H1 (cell line): ENCODE measurements at regions not wholly inside any gene's neighbourhood (a gene's known extent, or its start where the extent isn't known, plus 50 kb on each side); places are given as distances from the start of the nearest gene placed in this dataset.

Experiments
- CTCF ChIA-PET: fragments of 300-600 bp; sonication (Branson Sonifier 250); formaldehyde crosslinking; loops from one replicate; lab custom pipeline; 2021; ENCODE audit not compliant: partially characterized antibody; lab: Charles Lee
- POLR2A ChIA-PET: fragments of 300-600 bp; sonication (Branson Sonifier 250); formaldehyde crosslinking; loops from one replicate; lab custom pipeline; 2021; ENCODE audit warnings: inconsistent platforms; ENCODE audit not compliant: partially characterized antibody; lab: Charles Lee
- DNase-seq, 2 experiments: peaks; one replicate each; pipeline versions ENCODE4 v3.0.0 to v3.0.0-alpha.2; 2010 to 2022; ENCODE audit warnings: low spot score in 2 of 2, low read depth in 1 of 2, mixed read lengths in 1 of 2
- FAIRE-seq: peaks from 2 replicates; lab custom pipeline; 2011; peaks lifted over from hg19 to GRCh38; lab: Jason Lieb, UNC
- H2AFZ ChIP-seq: 2 replicates; pipeline ENCODE4 v1.8.1; 2012; ENCODE audit warnings: low read length, inconsistent platforms
- H2AK5ac ChIP-seq: 2 replicates; pipeline ENCODE4 v1.6.1; 2013; ENCODE audit warnings: low read depth, low read length
- H2BK120ac ChIP-seq: replicated peaks from 2 replicates; pipeline ENCODE3; 2013; ENCODE audit warnings: low read depth, low read length, inconsistent platforms
- H2BK12ac ChIP-seq: 2 replicates; pipeline ENCODE4 v1.6.1; 2013; ENCODE audit warnings: low read depth, low read length
- H2BK15ac ChIP-seq: 2 replicates; pipeline ENCODE4 v1.6.1; 2013; ENCODE audit warnings: low read length
- H2BK20ac ChIP-seq: 2 replicates; pipeline ENCODE4 v1.6.1; 2013; ENCODE audit warnings: low read length
- H2BK5ac ChIP-seq: 2 replicates; pipeline ENCODE4 v1.6.1; 2013; ENCODE audit warnings: low read depth, low read length
- H3K14ac ChIP-seq: 2 replicates; pipeline ENCODE4 v1.6.1; 2013; ENCODE audit warnings: inconsistent platforms; ENCODE audit not compliant: insufficient read length
- H3K18ac ChIP-seq: 2 replicates; pipeline ENCODE4 v1.6.1; 2013; ENCODE audit warnings: low read length; ENCODE audit errors: extremely low read depth
- H3K23ac ChIP-seq: 2 replicates; pipeline ENCODE4 v1.6.1; 2013; ENCODE audit warnings: inconsistent platforms; ENCODE audit not compliant: insufficient read length
- H3K23me2 ChIP-seq: 2 replicates; pipeline ENCODE4 v1.6.1; 2013; ENCODE audit warnings: low read depth, low read length
- H3K27ac ChIP-seq: 2 replicates; pipeline ENCODE4 v1.6.1; 2011; ENCODE audit warnings: low read depth, low read length, inconsistent platforms
- H3K27me3 ChIP-seq, 4 experiments: replicated peaks in 1 of 4; 1 replicate in 1 of 4; 2 replicates in 3 of 4; pipeline versions ENCODE4 v1.6.1 to v1.8.1; 2011 to 2013; ENCODE audit warnings: low read length in 3 of 4, mild to moderate bottlenecking in 3 of 4, inconsistent platforms in 2 of 4, mixed read lengths in 2 of 4, moderate library complexity in 1 of 4; ENCODE audit not compliant: control insufficient read depth in 3 of 4, insufficient read depth in 3 of 4; ENCODE audit errors: extremely low read depth in 1 of 4
- H3K36me3 ChIP-seq, 4 experiments: 2 replicates each; pipeline versions ENCODE4 v1.6.1 to v1.8.1; 2011 to 2013; ENCODE audit warnings: mild to moderate bottlenecking in 4 of 4, low read length in 3 of 4, moderate library complexity in 2 of 4, control low read depth in 1 of 4, inconsistent platforms in 1 of 4; ENCODE audit not compliant: insufficient read depth in 4 of 4, control insufficient read depth in 2 of 4
- H3K4ac ChIP-seq: replicated peaks from 2 replicates; pipeline ENCODE3; 2013; ENCODE audit warnings: low read length, low read depth, mixed read lengths, inconsistent platforms; ENCODE audit not compliant: insufficient read length
- H3K4me1 ChIP-seq, 4 experiments: replicated peaks in 1 of 4; 1 replicate in 1 of 4; 2 replicates in 3 of 4; pipeline versions ENCODE4 v1.6.1 to v1.8.1; 2011 to 2013; ENCODE audit warnings: low read length in 3 of 4, inconsistent platforms in 2 of 4, mixed read lengths in 1 of 4; ENCODE audit not compliant: insufficient read depth in 4 of 4, control insufficient read depth in 3 of 4
- H3K4me2 ChIP-seq, 2 experiments: 2 replicates each; pipeline versions ENCODE4 v1.6.1 to v1.8.1; 2011 to 2013; ENCODE audit warnings: low read depth in 2 of 2, low read length in 2 of 2, control low read depth in 1 of 2, inconsistent platforms in 1 of 2, mild to moderate bottlenecking in 1 of 2; ENCODE audit not compliant: insufficient read depth in 1 of 2
- H3K4me3 ChIP-seq, 4 experiments: fragments of 200-600, 300-600 bp in 1 of 4; sonication (generic), shearing (Covaris generic), sonication (Bioruptor Twin) in 1 of 4; 2 replicates each; pipeline versions ENCODE4 v1.5.1 to v1.8.1; 2011 to 2016; ENCODE audit warnings: low read length in 4 of 4, low read depth in 3 of 4, control low read depth in 2 of 4, inconsistent platforms in 2 of 4, mild to moderate bottlenecking in 2 of 4, mixed read lengths in 1 of 4, moderate library complexity in 1 of 4; ENCODE audit not compliant: insufficient read depth in 2 of 4; ENCODE audit errors: extremely low read depth in 1 of 4
- H3K56ac ChIP-seq: replicated peaks from 2 replicates; pipeline ENCODE3; 2013; ENCODE audit warnings: low read depth, mild to moderate bottlenecking, mixed read lengths, low read length, inconsistent platforms; ENCODE audit not compliant: insufficient read length
- H3K79me1 ChIP-seq: 2 replicates; pipeline ENCODE4 v1.6.1; 2013; ENCODE audit warnings: low read depth, low read length, control low read depth
- H3K79me2 ChIP-seq, 2 experiments: 2 replicates each; pipeline versions ENCODE4 v1.6.1 to v1.8.1; 2012 to 2013; ENCODE audit warnings: low read length in 2 of 2, mild to moderate bottlenecking in 2 of 2, inconsistent platforms in 1 of 2; ENCODE audit not compliant: insufficient read depth in 2 of 2, control insufficient read depth in 1 of 2
- H3K9ac ChIP-seq, 4 experiments: replicated peaks in 1 of 4; 1 replicate in 1 of 4; 2 replicates in 3 of 4; pipeline versions ENCODE4 v1.6.1 to v1.8.1; 2011 to 2013; ENCODE audit warnings: low read depth in 3 of 4, low read length in 3 of 4, control low read depth in 2 of 4, mild to moderate bottlenecking in 2 of 4, moderate library complexity in 2 of 4, inconsistent platforms in 1 of 4; ENCODE audit errors: extremely low read depth in 1 of 4
- H3K9me3 ChIP-seq, 2 experiments: 2 replicates each; pipeline versions ENCODE4 v1.6.1 to v1.8.1; 2012 to 2013; ENCODE audit warnings: mild to moderate bottlenecking in 2 of 2, moderate library complexity in 2 of 2, control low read depth in 1 of 2, inconsistent platforms in 1 of 2, low read depth in 1 of 2, low read length in 1 of 2, mixed read lengths in 1 of 2; ENCODE audit not compliant: insufficient read depth in 2 of 2
- H4K20me1 ChIP-seq, 2 experiments: replicated peaks in 1 of 2; 2 replicates each; pipeline versions ENCODE3 to v1.8.1; 2011 to 2013; ENCODE audit warnings: inconsistent platforms in 2 of 2, low read length in 2 of 2, mild to moderate bottlenecking in 1 of 2; ENCODE audit not compliant: insufficient read depth in 2 of 2, control insufficient read depth in 1 of 2
- H4K5ac ChIP-seq: 2 replicates; pipeline ENCODE4 v1.6.1; 2013; ENCODE audit warnings: low read length, low read depth, mixed read lengths, inconsistent platforms; ENCODE audit not compliant: insufficient read length
- H4K8ac ChIP-seq: 2 replicates; pipeline ENCODE4 v1.8.0; 2013; ENCODE audit warnings: mild to moderate bottlenecking, moderate library complexity, low read length, inconsistent platforms; ENCODE audit not compliant: insufficient read depth; ENCODE audit errors: extremely low read depth
- H4K91ac ChIP-seq: replicated peaks from 2 replicates; pipeline ENCODE3; 2013; ENCODE audit warnings: low read length, mixed read lengths, inconsistent platforms; ENCODE audit not compliant: insufficient read length
- ASH2L ChIP-seq: fragments of 200-600, 300-600 bp; sonication (generic); IDR thresholded peaks from one replicate; pipeline ENCODE4 v1.7.1; 2017; ENCODE audit warnings: low read length
- HDAC2 ChIP-seq, 2 experiments: fragments of 300-600 bp in 1 of 2; sonication (generic) in 1 of 2; IDR thresholded peaks; 2 replicates each; pipeline ENCODE4 v1.6.1; 2011 to 2012; ENCODE audit warnings: low read depth in 2 of 2, low read length in 2 of 2, mild to moderate bottlenecking in 2 of 2, moderate library complexity in 2 of 2, borderline replicate concordance in 1 of 2, inconsistent platforms in 1 of 2
- KDM1A ChIP-seq: fragments of 200-600, 300-600 bp; sonication (generic); IDR thresholded peaks from 2 replicates; pipeline ENCODE4 v1.7.1; 2016; ENCODE audit warnings: mild to moderate bottlenecking, low read length, borderline replicate concordance
- SAP30 ChIP-seq: fragments of 300-600 bp; sonication (generic); IDR thresholded peaks from 2 replicates; pipeline ENCODE4 v1.7.1; 2012; ENCODE audit warnings: low read length, moderate library complexity, mild to moderate bottlenecking, inconsistent platforms; ENCODE audit not compliant: insufficient read depth, insufficient replicate concordance
- SIN3A ChIP-seq, 2 experiments: IDR thresholded peaks in 1 of 2; conservative IDR thresholded peaks in 1 of 2; 2 replicates each; pipeline ENCODE4 v1.6.1; 2011 to 2012; ENCODE audit warnings: low read length in 2 of 2, improper control_type of control experiment in 1 of 2, low read depth in 1 of 2, mild to moderate bottlenecking in 1 of 2
- SP4 ChIP-seq: IDR thresholded peaks from 2 replicates; pipeline ENCODE4 v1.6.1; 2012; ENCODE audit warnings: low read length, inconsistent platforms
- TBP ChIP-seq: IDR thresholded peaks from 2 replicates; pipeline ENCODE4 v1.6.1; 2011; ENCODE audit warnings: low read depth, low read length, improper control_type of control experiment

DNA sequence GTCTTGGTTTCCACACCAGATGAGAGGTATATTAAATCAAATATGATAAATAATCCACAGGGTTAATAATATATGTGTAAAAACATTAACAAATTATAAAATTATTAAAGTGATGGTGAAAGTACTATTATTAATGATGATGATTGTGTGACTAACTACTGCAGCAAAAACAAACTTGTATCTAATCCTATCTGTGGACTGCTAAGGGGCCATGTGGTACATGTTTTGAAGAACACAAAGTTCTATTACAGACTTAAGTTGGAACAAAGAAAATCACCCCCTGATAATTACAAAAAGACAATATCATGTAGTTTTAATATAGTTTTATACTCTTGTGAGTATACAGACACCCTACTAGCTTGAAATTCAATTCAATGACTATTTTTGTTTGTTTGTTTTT lies 504.2 kb upstream of the NBEA start:
- H3K18ac ChIP-seq = no peak overlapping the region
- H3K79me2 ChIP-seq = no peaks in the 10 kb centered on the region
- H4K91ac ChIP-seq = no peak overlapping the region
- H2BK5ac ChIP-seq = no peak overlapping the region
- no peaks in the 10 kb centered on the region for H3K9me3 ChIP-seq
- H4K8ac ChIP-seq = no peak overlapping the region
- H3K4me3 ChIP-seq = no peak overlapping the region
- H3K9ac ChIP-seq = no peak overlapping the region
- H3K27me3 ChIP-seq = no peaks in the 10 kb centered on the region
- no peak overlapping the region for H3K14ac ChIP-seq
- ChIA-PET POLR2A (no interaction called here), CTCF (no interaction called here)
- no peak overlapping the region for H2BK120ac ChIP-seq
- no peak overlapping the region for H2BK20ac ChIP-seq
- no peak overlapping the region for H3K23ac ChIP-seq
- no peaks in the 10 kb centered on the region for H3K23me2 ChIP-seq
- TF ChIP-seq SIN3A (conservative IDR thresholded peaks at IDR 0.05 in 1 of 2, IDR thresholded peaks at IDR 0.05 in 1 of 2; ENCODE audit: low read depth in 1 of 2, low read length in 2 of 2) = no peak
- no peak for TF ChIP-seq ASH2L
- no peak for TF ChIP-seq SAP30
- no peak for TF ChIP-seq HDAC2 (IDR thresholded peaks at IDR 0.05; ENCODE audit: borderline replicate concordance in 1 of 2, low read depth in 2 of 2, low read length in 2 of 2)
- no peak for TF ChIP-seq KDM1A
- TF ChIP-seq SP4 = no peak
- TF ChIP-seq TBP = no peak
- no peak for DNase-seq
- no peak for FAIRE-seq
- no peak overlapping the region for H3K27ac ChIP-seq
- no peaks in the 10 kb centered on the region for H3K36me3 ChIP-seq
- H2BK12ac ChIP-seq = no peak overlapping the region
- H4K5ac ChIP-seq = no peak overlapping the region
- H2AFZ ChIP-seq = no peak overlapping the region
- no peaks in the 10 kb centered on the region for H4K20me1 ChIP-seq
- no peaks in the 10 kb centered on the region for H3K4me1 ChIP-seq
- H3K4me2 ChIP-seq = no peak overlapping the region
- H3K4ac ChIP-seq = no peak overlapping the region
- no peaks in the 10 kb centered on the region for H3K79me1 ChIP-seq
- no peak overlapping the region for H2BK15ac ChIP-seq
- no peak overlapping the region for H2AK5ac ChIP-seq
- no peak overlapping the region for H3K56ac ChIP-seq
